Hematopoietic multipotent progenitor cell treated with erythropoietin and hydrocortisone succinate and interleukin-3 and kit ligand, for 8 days (in vitro differentiated cells): ENCODE measurements at regions not wholly inside any gene's neighbourhood (a gene's known extent, or its start where the extent isn't known, plus 50 kb on each side); places are given as distances from the start of the nearest gene placed in this dataset.
"Not testable (repeated sequence)": the region's sequence is repeated elsewhere in the genome, so short reads cannot be mapped to it uniquely, and the experiment has no call there.

Source experiments
- DNase-seq: peaks from one replicate; pipeline ENCODE4 v3.0.0-alpha.2; 2015

DNA sequence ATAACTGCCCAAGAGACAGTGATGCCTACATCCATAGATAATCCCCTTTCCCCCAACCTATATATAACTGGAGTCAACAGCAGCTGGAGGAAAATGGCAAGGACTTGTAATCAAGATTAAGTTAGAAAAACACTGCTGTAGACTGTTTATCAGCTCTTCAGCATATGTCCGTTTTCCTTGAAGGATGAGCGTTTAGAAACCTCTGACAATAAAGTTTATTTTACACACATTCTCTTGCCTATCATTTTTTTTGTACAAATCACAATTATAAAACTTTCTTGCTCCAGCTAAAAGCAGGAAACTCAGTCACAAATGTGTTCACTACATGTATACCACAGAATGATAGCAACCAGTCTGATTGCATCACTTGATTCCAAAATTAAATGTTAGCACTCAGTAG lies 50.8 kb downstream of the PPIAL4G start:
- not testable (repeated sequence) for DNase-seq

DNA sequence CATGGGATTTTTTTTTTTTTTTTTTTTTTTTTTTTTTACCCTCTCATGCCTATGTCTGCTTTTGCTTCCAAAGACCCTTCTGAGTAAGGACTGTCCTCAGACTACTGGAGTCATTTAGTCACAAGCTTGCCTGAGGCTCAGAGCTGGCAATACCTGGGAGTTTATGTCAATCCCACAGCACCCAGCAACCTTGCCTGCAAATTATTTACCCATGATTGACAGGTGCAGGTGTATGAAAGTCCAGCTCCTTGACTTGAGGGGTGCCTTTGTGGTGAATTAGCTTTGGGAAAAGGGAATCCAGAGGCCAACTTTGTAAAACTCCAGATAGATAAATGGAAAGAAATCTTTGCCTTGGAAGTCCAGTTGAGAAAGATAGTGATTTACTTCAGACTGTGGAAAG lies 53.2 kb downstream of the PPIAL4G start:
- DNase-seq: not testable (repeated sequence)

DNA sequence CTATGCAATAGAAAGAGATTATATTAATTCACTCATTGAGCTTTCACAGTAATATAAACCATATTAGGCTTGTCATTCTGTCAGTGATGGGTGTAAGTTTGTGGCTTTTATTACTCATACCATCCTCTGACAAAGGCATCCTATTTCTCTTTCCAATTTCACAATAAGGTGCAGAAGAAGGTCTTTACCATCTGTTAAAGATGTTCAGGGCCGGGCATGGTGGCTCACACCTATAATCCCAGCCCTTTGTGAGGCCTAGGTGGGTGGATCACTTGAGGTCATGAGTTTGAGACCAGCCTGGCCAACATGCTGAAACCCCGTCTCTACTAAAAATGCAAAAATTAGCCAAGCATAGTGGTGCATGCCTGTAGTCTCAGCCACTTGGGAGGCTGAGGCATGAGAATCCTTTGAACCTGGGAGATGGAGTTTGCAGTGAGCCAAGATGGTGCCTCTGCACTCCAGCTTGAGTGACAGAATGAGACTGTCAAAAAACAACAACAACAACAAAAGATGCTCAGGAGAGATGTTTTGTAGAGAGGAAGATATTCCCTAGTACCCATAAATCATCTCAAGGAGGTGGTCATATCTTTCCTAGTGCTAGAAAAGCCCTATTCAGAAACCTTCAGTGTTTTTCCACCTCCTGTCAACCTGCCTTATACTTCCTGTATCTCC lies 56.0 kb downstream of the PPIAL4G start:
- DNase-seq: not testable (repeated sequence)

DNA sequence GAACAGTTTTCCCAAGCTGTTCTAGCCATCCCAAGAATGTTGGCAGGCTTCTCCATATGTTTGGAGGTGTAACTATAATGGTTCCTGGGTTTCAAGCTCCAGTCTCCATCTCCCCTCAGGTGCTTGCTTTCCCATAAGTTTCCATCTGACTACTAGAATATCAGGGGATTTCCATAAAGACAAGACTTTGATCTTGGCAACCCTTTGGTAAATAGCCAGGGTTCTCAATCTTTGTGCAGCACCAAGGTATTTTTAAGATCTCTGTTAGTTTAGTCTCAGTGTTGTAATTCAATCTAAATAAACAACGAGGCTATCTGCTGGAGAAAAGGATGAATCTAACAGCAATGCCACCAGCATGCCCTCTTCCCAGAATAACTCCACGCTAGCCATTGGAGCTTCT lies 56.7 kb downstream of the PPIAL4G start:
- DNase-seq: not testable (repeated sequence)

DNA sequence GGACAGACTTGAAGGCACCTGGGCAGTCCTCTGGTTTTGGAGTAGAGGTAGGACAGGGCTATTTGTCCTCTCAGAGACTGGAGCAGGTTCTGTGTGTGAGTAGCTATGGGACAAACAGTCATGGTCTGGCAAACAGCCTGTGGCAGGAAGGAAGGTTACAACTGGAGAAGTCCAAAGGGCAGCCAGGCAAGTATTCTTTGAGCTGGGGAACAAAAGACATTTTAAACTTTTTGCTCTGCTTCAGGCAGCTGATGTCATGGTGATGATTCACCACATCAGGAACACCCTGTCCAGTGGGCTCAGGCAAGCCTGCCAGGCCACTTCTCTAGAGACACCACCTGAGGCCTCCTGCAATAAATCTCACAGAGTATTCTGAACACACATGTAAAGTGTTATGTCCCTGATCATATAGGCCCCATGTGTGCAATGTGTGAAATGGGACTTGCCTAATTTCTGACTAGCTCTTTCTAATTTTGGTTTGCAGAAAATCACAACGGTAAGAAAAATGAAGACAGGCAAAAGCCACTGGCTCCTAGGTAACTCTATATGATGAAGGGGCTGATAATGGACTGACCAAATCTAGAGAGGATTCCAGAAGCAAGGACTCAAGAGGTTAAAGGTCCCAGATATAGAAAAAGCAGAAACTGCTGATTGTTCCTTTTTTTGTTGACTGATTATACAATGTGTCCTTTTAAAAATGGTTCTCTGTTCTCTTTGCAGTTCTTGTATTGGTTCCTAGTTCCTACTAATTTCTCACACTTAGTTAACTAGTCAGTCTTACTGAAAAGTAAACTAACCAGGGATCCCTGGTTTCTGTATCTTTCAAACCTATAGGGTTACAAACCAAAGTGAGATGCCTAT lies 58.7 kb downstream of the PPIAL4G start:
- DNase-seq: not testable (repeated sequence)

DNA sequence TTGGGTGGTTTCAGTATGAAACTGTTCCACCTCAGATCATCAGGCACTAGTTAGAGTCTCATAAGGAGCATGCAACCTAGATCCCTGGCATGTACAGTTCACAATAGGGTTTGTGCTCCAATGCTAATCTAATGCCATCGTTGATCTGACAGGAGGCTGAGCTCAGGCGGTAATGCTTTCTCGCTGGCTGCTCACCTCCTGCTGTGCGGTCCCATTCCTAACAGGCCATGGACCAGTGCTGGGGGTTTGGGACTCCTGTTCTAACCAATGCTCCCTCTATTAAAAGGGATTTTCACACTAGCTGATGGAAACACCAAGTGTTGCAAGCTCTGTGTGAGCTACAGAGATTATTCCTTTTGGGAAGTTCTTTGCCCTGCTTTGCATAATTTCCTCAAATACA lies 60.2 kb downstream of the PPIAL4G start:
- not testable (repeated sequence) for DNase-seq

DNA sequence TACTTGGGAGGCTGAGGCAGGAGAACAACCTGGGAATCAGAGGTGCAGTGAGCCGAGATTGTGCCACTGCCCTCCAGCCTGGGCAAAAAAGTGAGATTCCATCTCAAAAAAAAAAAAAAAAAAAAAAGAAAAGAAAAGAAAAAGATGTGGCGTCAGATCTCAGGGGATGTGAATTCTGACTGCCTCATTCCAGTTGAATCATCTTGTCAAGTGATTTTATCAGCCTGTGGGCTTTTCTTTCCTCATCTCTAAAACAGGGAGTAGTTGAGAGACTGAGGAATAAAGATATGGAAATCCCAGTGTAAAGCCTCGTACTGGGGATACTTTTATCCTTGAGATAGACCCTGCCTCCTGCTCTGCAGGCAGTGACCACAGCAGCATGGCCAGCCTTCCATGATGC lies 65.9 kb downstream of the PPIAL4G start:
- DNase-seq: not testable (repeated sequence)

DNA sequence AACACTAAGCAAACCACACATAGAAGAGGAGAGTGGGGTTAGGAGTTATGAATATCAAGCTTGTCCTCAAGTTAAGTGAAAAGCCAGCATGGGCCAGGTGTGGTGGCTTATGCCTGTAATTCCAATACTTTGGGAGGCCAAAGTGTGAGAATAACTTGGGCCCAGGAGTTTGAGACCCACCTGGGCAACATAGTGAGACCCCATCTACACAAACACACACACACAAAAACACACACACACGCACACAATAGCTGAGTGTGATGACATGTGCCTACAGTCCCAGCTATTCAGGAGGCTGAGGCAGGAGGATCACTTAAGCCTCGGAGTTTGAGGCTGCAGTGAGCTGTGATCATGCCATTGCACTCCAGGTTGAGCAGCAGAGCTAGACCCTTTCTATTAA lies 69.7 kb downstream of the PPIAL4G start:
- not testable (repeated sequence) for DNase-seq

DNA sequence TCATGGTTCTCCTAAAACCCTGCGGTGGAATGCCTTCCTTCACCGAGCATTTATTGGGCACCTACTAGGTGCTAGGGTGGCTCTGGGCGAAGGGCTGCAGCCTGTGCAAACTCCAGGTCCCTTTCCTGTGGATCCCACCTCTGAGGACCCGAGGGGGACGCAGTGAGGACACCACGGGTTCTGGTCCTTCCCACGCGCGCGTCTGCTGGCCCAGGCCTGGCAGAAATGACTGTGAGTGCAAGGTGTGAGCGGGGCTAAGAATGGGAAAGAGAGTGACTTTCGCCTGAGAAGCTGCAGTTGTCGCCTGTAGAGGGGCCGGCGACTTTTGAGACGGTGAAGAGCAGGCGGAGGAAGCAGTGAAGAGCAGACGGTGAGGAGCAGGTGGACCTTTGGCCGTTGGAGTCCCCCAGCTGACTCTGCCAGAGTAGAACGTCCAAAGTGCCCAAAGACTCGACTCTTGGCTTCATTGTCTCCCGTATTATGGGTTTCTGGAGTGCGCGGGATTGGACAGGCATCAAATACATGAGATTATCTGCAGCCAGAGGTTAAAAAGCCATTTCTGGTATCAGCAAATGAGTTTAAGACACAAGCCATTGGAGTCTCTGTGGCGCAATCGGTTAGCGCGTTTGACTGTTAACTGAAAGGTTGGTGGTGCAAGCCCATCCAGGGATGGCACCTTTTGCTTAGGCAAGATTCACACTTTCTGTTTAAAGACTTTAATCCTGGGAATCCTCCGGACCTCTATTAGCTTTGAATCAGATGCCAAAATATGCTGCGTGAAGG lies 78.1 kb downstream of the PPIAL4G start:
- DNase-seq: not testable (repeated sequence)

DNA sequence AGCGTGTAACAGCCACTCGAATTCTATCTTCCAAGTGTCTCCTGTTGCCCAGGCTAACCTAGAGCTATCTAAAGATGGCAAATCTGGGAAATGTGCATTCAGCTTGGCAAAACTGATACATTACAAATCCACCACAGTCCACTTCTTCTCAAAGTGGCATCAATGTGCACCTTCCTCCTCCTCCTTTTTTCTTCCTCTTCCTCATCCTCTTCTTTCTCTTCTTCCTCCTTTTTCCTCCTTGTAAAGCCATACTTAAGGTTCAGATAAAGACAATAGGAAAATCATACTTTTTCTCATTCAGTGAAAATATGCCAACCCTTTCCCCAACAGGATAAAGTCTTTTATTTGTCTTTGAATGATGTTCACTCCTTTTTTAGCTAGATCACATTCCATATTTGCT lies 79.2 kb downstream of the PPIAL4G start:
- DNase-seq: not testable (repeated sequence)

DNA sequence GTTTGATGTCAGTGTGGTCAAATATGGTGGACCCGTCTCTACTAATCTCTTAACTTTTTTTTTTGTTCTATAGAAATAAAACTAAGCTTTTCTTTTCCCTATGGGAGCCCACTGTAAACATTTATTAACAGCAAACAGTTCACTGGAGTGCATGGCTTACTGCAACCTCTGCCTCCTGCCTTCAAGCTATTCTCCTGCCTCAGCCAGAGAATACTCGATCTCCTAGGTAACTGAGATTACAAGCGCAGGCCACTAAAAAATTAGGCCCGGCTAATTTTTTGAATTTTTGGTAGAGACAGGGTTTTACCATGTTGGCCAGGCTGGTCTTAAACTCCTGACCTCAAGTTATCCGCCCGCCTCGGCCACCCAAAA lies 80.0 kb downstream of the PPIAL4G start:
- not testable (repeated sequence) for DNase-seq

DNA sequence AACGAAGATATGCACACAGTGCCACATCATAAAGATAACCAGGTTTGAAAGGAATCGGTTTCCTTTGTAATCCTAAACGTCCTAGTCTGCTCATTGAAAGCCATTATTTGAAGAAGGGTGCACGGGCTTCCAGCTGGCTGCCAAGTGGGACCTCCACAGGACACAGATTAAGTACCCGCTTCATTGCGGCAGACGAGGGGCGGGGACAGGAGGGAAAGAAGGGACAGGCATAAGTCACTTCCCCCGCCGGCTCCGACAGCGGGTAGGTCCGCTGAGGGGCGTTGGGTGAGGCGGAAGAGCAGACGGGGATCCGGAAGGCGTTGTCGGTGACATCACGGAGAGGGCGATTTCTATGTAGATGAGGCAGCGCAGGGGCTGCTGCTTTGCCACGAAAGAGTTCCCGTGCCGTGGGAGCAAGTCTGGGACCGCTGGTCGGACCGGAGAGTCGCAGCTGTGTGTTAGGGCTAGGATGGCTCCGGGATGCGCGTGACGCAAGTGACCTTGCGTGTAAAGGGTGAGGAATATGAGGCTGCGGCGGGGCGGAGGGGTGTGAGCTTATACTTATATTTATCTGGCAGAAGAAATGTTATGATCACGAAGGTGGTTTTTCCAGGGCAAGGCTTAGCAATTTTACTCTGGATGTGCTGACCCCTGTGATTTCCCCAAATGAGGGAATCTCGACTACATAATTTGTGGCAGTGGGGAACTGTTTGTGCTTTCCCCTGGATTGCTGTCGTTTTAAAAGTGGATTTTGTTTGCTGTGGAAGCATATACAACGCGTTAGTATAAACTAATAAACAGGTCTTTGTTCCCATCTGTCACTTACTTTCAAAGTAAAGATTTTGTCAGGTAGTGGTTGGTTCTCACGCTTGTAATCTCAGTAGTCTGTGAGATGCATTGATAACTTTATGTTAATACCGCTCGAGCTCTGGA lies 80.7 kb downstream of the PPIAL4G start:
- DNase-seq: peak; percentile 88

DNA sequence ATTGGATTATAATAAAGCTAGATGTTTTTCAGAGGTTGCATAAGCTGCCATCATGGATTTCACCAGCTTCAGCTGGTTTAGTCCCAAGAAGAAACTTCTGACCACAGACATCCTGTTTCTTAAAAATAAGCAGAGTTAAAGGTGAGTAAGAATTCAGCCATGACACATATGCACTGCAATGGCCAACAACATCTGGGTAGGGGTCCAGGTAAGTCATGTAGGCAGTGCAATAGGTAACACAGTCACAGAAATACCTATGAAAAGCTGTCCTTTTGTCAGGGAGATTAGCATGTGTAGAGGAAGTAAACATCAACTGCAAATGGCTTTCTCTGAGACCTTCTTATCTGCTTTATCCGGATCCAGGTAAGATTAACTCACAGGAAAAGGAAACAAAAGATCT lies 85.6 kb downstream of the PPIAL4G start:
- DNase-seq: not testable (repeated sequence)

DNA sequence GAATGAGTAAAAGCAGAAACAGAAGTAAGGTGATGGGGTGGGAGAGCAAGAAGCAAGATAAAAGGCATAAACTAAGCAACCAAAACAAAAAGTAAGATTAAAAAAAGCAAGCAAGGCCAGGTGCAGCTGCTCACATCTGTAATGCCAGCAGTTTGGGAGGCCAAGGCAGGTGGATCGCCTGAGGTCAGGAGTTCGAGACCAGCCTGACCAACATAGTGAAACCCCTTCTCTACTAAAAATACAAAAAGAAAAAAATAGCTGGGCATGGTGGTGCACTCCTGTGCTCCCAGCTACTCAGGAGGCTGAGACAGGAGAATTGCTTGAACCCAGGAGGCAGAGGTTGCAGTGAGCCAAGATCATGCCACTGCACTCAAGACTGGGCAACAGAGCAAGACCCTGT lies 90.6 kb downstream of the PPIAL4G start:
- DNase-seq: not testable (repeated sequence)

DNA sequence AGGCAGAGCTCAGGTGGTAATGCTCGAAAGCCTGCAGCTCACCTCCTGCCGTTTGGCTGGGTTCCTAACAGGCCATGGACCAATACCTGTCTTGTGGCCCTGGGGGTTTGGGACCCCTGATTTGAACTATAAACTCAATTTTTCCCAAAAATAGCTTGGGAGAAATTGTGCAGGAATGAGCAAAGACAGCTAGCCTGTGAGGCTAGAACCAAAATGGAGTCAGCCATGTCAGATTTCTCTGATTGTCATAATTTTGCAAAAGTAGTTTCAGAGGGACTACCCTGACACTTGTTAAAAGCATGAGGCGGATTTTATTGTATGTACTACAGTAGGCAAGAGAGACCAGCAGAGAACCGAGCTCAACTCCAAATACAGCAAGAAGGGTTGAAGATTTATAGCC lies 91.8 kb downstream of the PPIAL4G start:
- DNase-seq: not testable (repeated sequence)

DNA sequence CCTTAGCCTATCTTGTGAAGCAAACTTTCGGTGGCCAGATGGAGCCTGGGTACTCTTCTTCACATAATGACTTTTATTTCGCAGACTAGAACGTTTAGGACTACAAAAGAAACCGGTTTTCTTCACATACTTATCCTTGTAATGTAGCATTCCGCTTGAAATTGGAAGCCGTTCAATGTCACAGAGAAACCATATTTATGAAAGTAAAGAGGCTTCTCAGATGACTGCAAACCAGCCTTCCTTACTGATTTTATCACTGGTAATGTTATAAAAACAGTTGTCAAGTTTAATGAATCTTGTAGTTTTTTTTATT lies 94.1 kb downstream of the PPIAL4G start:
- no peak for DNase-seq

DNA sequence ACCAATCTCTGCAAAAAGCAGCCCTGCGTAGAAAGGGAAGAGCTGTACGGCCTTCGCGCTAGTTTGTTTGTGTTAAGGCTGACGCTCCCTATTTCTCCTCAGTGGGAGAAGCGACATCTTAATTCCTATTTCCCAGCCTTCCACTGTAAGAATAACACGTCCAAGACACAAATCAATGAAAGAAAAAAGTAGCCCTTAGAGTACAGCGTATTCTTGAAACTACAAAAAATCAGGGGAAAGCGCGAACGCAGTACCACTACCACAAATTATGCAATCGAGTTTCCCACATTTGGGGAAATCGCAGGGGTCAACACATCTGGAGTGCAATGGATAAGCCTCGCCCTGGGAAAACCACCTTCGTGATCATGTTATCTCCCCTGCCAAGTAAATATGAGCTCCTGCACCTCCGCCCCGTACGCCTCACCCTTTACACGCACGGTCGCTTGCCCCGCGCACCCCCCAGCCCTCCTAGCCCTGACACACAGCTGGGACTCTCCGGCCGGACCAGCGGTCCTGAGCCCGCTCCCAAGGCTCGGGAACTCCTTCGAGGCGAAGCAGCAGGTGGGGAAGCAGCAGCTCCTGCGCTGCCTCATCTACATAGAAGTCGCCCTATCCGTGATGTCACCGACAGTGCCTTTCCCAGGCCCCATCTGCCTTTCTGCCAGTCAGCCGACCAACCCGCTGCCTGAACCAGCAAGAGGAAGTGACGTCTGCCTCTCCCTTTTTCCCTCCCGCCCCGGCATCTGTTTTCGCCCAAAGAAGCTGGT lies 94.7 kb downstream of the PPIAL4G start:
- peak; percentile 96 for DNase-seq

DNA sequence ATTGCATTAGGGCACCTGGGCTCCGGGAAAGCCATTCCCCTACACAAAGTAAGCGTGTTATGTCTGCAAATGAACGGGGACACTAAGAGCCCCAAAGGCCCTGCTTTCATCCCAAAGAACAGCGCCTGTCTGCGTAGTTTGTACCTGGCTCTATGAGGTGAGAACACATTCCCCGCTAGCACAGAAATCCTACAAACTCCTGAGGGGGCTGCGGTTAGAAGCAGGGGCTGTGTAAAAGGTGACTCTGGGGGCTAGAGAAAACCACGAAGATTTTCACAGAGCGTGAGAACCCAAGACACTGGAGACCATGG lies 95.2 kb downstream of the PPIAL4G start:
- not testable (repeated sequence) for DNase-seq

DNA sequence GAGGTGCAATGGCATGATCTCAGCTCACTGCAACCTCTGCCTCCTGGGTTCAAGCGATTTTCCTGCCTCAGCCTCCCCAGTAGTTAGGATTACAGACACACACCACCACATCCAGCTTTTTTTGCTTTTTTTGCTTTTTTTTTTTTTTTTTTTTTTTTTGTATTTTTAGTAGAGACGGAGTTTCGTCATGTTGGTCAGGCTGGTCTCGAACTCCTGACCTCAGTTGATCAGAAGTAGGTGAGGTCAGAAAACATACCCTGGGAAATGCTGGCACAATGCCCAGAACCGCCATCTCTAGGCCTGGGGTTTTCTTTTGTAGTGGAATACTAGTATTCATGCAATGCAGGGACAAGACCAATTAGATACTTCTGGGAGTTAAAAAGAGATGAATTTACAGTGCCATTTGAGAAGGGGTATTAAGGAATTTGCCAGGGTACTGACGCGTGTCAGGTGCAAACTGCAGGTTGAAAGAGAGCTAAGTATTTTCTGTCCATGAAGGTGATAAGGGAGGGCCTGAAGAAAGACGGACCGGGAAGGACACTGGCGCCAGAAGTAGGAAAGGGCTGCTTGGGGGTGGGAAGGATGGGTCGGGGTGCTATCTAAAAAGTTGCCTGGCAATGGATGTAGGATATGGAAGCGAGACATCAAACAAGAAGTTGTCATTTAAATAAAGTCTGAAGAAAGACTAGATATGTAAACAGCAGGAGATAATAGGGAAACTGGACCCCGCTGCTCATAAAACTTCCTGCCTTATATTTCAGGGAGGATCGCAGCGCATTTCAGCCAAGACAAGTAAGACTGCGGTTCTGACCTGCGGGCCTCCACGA lies 95.8 kb downstream of the PPIAL4G start:
- DNase-seq: peak; percentile 37

DNA sequence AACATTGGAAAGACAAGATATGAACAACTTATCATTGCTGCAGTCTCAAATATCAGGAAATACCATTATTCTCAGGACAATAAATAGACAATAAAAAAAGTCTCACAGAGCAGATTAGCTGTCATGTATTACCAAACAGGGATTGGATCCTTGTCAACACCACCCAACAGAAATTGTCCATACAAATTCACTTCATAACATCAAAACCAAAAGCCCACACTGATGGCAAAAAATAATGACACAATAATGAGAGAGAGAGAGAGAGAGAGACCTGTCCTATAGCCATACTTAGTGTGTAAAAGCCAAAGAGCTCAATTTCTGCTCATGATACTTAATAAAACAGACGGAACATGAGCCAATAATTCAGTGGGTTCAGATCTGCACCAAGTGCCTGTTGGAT lies 96.5 kb downstream of the PPIAL4G start:
- no peak for DNase-seq

DNA sequence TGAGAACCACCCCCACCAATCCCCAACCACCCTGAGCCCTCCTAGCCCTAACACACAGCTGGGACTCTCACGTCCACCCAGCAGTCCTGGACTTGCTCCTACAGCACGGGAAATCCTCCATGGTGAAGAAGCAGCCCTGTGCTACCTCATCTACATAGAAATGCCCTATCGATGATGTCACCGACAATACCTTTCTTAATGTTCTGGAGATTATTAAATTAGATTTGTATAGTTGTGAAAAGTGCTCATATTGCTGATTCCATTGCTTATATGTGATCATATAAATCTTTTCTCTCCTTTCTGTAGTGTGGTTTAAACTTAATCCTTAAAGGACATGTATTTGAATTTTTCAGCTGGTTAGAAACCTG lies 97.1 kb downstream of the PPIAL4G start:
- not testable (repeated sequence) for DNase-seq
